ENCODE measurements at regions not wholly inside any gene's neighbourhood (a gene's known extent, or its start where the extent isn't known, plus 50 kb on each side); places are given as distances from the start of the nearest gene placed in this dataset.

- Histone ChIP-seq H3K36me3 (ENCODE audit: insufficient read depth, low read length) (no peaks in the 10 kb centered on the region), H3K79me2 (replicated peaks; ENCODE audit: insufficient read depth, low read length) (no peaks in the 10 kb centered on the region), H3K27ac (ENCODE audit: low read length) (no peak overlapping the region), H3K27me3 (ENCODE audit: insufficient read depth, low read depth, low read length) (no peaks in the 10 kb centered on the region), H3K4me3 (ENCODE audit: low read length) (no peak overlapping the region), H3K9me2 (ENCODE audit: insufficient read depth, low read length) (no peaks in the 10 kb centered on the region), H3K9ac (ENCODE audit: low read length) (no peak overlapping the region), H4K20me1 (ENCODE audit: insufficient read depth) (no peaks in the 10 kb centered on the region), H3K4me2 (ENCODE audit: low read length) (no peak overlapping the region), H3F3A (ENCODE audit: insufficient read depth, low read length, poor library complexity, severe bottlenecking) (no peaks in the 10 kb centered on the region), H3K9me3 (ENCODE audit: low read length) (no peaks in the 10 kb centered on the region), H2AFZ (ENCODE audit: low read depth, low read length) (no peak overlapping the region)
- TF ChIP-seq CTCF (IDR thresholded peaks at IDR 0.05; ENCODE audit: poor library complexity, severe bottlenecking) (no peak), SMC3 (conservative IDR thresholded peaks at IDR 0.05; ENCODE audit: poor library complexity) (no peak), RAD21 (conservative IDR thresholded peaks at IDR 0.05) (no peak), TAF1 (IDR thresholded peaks at IDR 0.05; ENCODE audit: low read depth) (no peak), REST (IDR thresholded peaks at IDR 0.05; ENCODE audit: borderline replicate concordance) (no peak), MXI1 (conservative IDR thresholded peaks at IDR 0.05; ENCODE audit: poor library complexity, severe bottlenecking) (no peak), EP300 (conservative IDR thresholded peaks at IDR 0.05; ENCODE audit: poor library complexity, severe bottlenecking) (no peak), EZH2 (IDR thresholded peaks at IDR 0.05; ENCODE audit: borderline replicate concordance, insufficient read depth, low read length, poor library complexity, severe bottlenecking) (no peak), POLR2AphosphoS5 (IDR thresholded peaks at IDR 0.05) (no peak)
These were observed 130.6 kb upstream of the CMC1 start for GRCh38 chr3:28110869-28111268.

- no peak overlapping the region for H2AFZ ChIP-seq (ENCODE audit: low read depth, low read length)
- no peaks in the 10 kb centered on the region for H3F3A ChIP-seq (ENCODE audit: insufficient read depth, low read length, poor library complexity, severe bottlenecking)
- H3K4me3 ChIP-seq (ENCODE audit: low read length), result no peak overlapping the region
- TF ChIP-seq POLR2AphosphoS5 (IDR thresholded peaks at IDR 0.05) (no peak), SMC3 (conservative IDR thresholded peaks at IDR 0.05; ENCODE audit: poor library complexity) (no peak), CTCF (IDR thresholded peaks at IDR 0.05; ENCODE audit: poor library complexity, severe bottlenecking) (no peak), EP300 (conservative IDR thresholded peaks at IDR 0.05; ENCODE audit: poor library complexity, severe bottlenecking) (no peak), MXI1 (conservative IDR thresholded peaks at IDR 0.05; ENCODE audit: poor library complexity, severe bottlenecking) (no peak), TAF1 (IDR thresholded peaks at IDR 0.05; ENCODE audit: low read depth) (no peak), REST (IDR thresholded peaks at IDR 0.05; ENCODE audit: borderline replicate concordance) (no peak), EZH2 (IDR thresholded peaks at IDR 0.05; ENCODE audit: borderline replicate concordance, insufficient read depth, low read length, poor library complexity, severe bottlenecking) (no peak), RAD21 (conservative IDR thresholded peaks at IDR 0.05) (no peak)
- no peaks in the 10 kb centered on the region for H3K36me3 ChIP-seq (ENCODE audit: insufficient read depth, low read length)
- no peaks in the 10 kb centered on the region for H3K9me2 ChIP-seq (ENCODE audit: insufficient read depth, low read length)
- H4K20me1 ChIP-seq (ENCODE audit: insufficient read depth), result no peaks in the 10 kb centered on the region
- no peaks in the 10 kb centered on the region for H3K79me2 ChIP-seq (replicated peaks; ENCODE audit: insufficient read depth, low read length)
- H3K9me3 ChIP-seq (ENCODE audit: low read length), result no peaks in the 10 kb centered on the region
- no peaks in the 10 kb centered on the region for H3K27me3 ChIP-seq (ENCODE audit: insufficient read depth, low read depth, low read length)
- H3K4me2 ChIP-seq (ENCODE audit: low read length), result no peak overlapping the region
- H3K9ac ChIP-seq (ENCODE audit: low read length), result no peak overlapping the region
- no peak overlapping the region for H3K27ac ChIP-seq (ENCODE audit: low read length)
These were observed 126.5 kb upstream of the CMC1 start for GRCh38 chr3:28114893-28115292.
